CD4-positive, alpha-beta T cell treated with Interleukin-2 at 100 ng/mL for 4 hours (primary cell): ENCODE measurements at regions not wholly inside any gene's neighbourhood (a gene's known extent, or its start where the extent isn't known, plus 50 kb on each side); places are given as distances from the start of the nearest gene placed in this dataset.

Experiments
- DNase-seq: peaks from one replicate; pipeline ENCODE4 v3.0.0-alpha.2; 2020; ENCODE audit warnings: low spot score

DNA sequence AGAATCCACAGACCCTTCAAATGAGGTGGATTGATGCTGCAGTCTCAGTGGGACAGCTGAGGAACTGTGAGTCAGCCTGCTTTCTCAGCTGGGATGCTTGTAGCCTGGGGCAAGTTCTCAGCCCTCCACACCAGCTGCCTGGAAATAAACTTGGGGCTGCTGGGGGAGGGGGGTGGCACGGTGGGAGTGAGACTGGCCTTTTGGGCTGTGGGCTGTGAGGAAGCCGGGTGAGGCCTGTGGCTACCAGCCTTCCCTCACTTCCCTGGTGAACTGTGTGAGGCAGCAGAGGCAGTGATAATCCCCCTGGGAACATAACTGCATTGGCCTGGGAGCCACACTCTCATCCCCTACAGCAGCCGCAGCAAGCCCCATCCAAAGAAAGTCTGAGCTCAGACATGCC is 114.5 kb upstream of the GUCY1A1 start:
- DNase-seq: no peak

DNA sequence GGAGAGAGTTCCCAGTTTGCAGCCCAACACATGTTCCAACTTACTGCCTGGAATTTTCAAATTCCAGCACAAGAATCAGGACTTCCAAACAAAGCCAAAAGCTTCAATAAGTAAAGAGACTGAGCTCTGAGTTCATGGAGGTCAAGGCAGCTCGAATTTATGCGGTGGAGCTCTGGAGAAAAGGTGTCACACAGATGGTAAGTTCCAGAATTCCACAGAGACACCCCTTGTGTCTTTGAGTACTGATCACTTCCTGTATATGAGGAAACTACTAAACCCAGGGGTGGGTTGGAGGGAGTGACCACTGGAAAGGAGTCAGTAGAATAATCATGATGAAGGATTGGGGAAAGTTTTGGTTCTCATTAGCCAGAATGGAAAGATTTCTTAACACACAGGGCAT is 118.5 kb upstream of the GUCY1A1 start:
- DNase-seq: no peak

DNA sequence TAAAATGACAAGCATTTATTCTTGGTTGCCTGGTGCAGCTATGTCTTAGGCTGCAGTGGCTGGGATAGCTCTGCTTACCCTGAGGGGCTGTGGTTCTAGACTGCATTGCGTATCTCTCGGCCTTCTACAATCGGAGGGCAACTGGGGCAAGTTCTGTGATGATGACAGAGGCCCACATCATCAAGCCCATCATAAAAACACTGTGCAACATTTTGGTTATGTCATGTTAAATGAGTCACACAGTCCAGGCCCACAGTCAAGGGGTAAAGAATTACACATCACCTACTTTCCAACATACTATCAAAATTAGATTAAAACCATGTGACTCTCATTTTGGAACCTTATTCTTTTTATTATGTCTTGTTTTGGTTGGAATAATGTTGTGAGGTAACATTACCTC is 120.2 kb upstream of the GUCY1A1 start:
- no peak for DNase-seq

DNA sequence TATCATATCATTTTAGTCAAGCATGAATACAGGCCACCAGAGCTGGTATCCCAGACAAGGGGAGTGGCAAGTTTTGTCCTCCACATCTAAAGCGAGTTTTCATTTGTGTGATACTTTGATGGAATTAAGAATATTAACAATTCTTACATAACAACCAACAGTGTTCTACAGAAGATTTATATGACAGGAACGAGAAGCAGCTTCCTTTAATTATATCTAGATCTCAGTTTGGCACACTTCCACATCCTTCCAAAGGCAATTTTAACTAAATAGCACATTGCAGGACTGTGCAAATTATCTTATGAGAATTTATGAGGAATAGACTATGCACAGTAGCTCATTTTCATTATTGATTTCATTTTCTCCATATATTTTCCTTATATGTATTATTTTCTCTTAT is 121.2 kb upstream of the GUCY1A1 start:
- no peak for DNase-seq

DNA sequence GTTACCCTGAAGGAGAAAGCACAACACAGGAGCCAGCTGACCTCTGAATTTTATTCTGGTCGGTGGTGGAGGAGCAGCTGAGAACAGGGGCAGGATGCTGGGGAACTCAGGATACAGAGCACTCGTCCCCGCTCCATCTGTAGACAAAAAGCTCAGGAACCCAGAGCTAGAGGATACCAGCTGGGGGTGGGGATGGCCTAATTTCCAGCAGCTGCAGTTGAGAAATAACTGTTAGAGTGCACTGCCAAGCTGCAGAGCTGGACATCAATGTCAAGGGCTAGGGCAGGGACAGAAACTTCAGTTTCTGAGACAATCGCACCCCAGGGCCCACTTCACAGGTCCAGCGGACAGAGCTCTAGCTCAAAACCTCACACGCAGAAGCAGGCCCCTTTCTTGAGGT is 122.1 kb upstream of the GUCY1A1 start:
- DNase-seq: no peak

DNA sequence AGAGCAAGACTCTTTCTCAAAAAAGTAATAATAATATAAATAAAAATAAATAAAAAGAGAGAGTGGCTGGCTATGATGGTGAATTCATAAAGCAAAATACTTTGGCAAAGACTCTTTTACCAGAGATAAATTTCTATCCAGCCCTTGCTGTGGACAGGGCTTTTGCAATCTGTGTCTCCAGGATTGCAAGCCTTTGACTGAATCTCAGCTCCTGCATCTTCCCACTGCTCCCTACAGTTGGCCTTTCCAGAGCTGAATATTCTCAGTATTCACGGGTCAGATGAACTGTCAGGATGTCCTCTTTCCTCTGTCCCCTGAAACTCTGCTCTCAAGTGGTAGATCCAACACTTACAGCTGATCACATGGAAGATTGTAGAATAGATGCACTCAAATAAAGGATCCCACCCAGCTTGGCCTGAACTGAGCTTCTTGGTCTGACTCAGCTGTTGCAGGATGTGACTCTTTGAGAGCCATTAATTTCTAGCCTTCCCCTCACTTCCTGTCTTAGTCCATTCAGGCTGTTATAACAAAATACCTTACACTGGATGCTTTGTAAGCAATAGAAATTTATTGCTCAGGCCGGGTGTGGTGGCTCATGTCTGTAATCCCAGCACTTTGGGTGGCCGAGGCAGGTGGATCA is 123.4 kb upstream of the GUCY1A1 start:
- no peak for DNase-seq

DNA sequence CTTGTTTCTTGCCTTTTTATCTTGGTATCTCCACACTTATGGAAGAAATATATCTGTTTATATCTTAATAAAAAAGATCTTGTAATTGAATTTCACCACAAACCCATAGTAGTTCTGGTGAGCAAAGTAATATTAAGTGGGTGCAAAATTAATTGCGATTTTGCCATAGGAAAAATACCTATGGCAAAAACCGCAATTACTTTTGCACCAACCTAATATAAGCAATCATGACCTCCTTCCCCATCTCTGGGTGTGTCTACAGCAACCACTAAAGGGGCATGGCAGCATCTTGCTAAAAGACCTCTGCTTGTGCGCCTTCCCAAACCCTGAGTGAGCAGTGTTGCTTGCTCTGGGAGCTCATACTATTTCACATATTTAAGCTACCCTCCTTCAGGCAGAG is 124.2 kb upstream of the GUCY1A1 start:
- no peak for DNase-seq

DNA sequence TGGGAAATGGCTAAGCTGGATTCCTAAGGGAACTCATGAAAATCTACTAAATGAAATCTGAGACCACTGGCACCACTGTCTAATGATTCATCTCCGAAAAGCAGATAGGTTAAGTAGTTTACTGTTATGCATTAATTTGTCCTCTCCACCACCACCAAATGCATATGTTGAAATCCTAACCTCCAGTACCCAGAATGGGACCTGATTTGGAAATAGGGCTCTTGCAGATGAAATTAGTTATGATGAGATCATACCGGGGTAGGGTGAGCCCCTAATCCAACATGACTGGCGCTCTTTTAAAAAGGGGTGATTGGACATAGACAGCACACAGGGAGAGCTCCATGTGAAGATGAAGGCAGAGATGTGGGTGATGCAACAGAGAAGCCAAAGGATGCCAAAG is 124.9 kb upstream of the GUCY1A1 start:
- no peak for DNase-seq

DNA sequence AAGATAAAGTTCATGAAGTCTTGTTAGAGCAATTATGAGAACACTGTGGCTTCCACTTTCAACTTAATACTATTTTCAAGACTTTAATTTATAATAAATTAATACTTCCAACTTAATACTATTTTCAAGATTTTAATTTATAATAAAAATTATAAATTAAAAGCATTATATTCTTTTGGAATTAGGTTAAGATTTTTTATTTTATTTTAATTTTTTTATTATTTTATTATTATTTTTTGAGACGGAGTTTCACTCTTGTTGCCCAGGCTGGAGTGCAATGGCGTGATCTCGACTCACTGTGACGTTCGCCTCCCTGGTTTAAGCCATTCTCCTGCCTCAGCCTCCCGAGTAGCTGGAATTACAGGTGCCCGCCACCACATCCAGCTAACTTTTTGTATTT is 126.0 kb upstream of the GUCY1A1 start:
- no peak for DNase-seq

DNA sequence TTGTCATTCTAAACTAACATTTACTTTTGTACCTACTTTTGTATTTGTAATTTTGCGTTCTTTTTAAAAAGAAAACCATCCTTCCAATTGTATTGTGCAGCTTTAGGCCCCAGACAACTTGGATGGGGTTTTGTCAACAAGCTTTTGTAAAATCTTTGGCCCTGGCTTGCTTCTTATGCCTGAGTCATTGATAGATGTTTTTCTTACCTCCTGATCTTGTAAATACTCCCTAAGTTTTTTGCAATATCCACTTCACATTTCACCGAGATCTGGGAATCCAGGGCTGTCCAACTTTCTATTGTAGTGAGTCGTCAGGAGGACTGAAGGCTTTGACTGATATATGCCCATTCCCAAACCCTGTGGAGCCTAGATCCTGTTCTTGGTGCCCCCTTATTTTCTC is 126.9 kb upstream of the GUCY1A1 start:
- DNase-seq: no peak

DNA sequence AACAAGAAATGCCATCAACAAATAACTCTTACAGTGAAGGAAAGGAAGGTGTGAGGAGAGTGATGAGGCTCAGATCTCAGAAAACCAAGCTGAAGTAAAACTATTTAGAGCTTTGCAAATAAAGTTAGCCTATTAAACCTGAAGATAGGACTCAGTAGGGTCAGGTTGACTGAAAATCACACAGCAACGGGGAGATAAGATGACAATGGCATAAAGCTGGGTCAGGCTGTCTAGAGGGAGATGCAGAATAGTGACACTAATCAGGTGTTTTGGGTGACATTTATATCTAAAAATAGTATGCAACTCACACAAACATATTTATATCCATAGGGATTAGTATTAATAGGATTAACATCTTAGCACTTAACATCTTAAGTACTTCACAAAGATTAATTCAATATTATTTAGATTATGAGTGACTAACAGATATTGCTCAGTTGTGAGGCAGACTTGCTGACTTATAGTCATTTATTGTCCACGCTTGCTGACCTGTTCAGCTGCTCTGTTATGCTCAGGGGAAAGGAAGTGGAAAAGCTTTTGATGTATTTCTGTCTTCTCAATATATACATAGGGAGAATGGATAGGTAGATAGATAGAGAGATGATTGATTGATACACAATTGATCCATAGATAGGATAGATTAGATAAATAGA is 130.7 kb upstream of the GUCY1A1 start:
- DNase-seq: no peak

DNA sequence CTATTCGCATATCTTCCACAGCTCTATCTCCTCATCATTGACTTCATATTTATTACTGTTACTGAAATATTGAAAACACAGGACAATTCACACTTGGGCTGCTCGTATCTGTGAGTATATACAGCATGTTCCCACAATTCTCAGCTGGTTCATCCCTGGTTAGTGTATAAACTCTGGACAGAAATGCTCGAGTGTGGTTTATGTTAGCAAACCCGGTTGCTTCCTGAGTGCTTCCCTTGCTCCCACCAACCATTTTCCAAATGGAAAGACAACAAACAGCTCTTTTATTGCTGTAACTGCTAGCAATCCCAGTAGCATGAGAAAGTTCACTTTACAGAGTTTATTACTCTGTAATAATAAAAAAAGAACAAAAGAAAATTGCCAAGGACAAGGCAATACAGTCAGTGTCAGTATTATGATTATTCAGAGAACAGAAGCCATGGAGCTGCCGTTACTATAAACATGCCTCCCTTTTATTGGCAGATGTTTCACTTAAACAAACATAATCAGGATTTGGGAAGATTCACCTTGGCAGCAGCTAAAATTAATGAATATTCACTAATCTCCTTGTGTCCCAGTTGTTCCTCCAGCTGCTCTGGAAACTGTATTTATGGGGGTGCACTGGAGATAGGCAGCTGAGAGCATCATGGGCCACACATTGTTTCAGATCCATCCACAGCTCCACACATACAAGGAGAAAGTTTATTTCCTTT is 134.1 kb upstream of the GUCY1A1 start:
- DNase-seq: no peak

DNA sequence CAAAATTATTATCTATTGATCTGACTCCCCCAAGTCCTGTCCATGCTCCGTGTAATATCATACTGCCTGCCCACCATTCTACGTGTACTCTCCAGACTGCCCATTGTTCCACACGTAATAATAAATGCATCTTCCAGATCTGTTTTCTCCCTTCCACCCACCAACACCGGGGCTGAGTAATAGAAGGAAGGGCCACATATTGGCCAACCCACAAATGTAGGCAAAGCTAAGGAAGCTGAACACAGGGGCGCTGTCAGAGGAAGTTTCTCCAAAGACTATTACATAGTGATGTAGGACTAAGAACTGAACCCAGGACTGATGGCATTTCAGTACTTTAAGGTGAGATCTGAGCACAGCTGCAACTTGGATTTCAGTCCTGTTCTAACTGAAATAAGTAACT is 135.8 kb upstream of the GUCY1A1 start:
- no peak for DNase-seq

DNA sequence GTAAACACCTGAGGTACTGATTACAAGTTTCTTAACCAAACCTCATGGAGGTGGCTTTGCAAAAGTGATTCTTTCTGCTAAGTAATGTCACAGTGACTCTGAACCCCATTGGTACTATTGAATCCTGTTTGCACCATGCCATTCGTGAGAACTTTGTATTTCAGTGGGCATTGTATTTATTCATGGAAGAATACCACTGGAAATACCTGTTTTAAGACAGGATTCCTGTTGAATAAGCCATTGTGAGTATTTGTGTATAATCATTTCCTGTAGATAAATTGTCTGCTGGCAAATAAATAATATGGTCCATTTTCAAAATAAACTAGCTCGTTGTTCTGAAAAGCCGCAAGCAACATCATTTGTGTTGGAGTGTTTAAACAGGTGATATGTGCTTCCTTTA is 136.4 kb upstream of the GUCY1A1 start:
- DNase-seq: no peak

DNA sequence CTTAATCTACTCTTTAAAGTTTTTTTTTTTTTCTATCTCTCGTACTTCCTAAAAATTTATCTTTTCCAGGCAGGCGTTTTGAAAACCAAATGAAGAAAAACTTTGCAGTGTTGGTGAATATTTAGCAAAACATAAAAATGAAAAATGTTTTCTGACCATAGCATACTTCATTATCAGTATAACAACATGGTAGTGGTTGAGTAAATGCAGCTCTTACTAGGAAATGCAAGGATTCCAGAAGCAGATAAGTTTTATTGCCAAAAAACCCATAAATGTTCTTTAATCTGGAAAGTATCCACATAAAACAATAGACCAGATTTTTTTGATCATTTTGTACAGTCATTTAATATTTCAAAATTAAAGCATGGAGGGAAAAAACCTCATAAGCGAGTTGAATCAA is 136.9 kb upstream of the GUCY1A1 start:
- DNase-seq: no peak

DNA sequence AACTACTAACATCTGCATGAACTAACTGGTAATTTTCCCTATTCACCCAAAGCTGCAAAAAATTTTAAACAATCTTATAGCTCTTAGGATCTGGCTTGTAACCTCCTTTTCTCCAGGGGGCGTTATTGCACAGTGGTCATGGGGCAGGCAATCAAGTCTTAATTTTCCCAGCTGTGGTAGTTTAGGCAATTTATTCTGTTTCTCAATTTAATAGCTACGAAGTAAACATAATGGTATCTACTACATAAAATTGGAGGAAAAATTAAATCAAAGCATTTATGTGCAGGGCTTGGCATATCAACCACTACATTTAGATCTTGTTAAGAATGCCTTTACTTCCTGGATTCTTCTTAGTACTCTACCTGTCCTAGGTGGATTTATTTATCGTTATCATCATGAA is 137.4 kb upstream of the GUCY1A1 start:
- no peak for DNase-seq

DNA sequence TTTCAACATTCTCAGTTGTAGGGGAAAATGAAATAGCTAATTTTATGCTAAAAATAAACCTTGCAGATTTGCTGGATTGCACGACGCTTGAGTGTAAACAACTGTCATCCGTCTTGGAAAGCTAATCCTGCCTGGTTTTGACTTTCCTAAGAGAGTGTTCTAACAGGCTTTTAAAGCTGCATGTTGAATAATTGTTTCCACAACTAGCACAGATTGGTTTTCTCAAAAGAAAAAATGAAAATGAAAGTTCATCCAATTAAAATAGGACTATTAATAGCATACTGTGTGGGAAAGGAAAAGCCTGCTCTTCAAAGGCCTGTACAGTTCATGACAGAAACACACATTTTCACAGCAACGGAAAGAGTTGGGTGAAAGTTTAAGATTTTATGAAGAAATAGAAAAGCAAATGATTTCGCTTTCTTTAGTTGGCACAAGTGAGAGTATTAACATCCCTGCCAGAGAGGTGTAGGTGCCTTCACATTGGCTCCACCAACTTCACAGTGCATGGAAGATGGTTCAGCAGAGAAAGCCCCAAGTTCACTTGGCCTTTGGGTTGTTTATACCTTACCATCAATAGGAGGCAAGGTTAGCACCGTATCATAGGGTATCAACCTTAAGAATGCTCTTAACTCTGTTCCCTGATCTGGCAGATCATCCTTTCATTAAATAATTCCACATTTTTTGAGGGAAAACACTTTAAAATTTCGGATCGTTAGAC is 140.0 kb upstream of the GUCY1A1 start:
- DNase-seq: no peak

DNA sequence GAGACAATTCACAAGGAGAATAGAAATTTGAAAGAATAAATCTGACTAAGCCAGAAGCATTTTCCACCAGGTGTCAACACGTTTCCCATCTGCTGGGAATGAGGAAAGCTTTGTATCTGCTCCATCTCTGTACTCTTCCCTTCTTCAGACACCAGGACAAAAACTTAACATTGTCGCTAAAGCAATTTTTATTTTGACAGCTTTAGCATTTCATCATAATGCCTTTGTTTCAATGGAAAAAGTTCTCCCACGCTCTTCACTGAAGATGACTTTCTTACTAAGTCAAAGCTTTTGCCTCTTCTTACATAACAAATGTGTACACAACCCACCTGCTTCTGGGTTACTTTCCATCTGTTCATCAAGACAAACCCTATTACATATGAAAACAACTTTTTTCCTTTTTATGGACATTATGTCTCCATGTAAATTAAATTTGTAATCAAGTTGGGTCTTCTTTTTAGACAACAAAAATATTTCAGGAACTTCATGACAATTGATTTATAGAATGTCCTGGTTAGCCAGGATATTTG is 141.7 kb upstream of the GUCY1A1 start:
- DNase-seq: no peak

DNA sequence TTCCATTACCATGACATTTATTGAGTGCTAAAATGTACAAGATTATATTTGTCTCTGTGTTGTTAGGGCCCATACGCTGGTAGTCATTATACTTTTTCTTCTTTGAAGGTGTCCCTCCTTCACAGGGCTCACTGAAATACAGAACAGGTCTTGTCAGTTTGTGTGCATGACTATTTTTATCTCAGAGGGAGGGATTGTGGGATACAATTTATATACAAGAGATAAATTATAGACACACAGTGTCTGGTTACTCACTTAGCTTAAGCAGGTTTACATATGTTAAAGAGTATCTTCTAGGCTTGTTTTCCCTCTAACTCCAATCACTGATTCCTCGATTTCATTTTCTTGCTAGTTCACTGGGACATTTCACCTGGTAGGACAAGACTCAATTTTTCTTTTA is 143.3 kb upstream of the GUCY1A1 start:
- DNase-seq: no peak

DNA sequence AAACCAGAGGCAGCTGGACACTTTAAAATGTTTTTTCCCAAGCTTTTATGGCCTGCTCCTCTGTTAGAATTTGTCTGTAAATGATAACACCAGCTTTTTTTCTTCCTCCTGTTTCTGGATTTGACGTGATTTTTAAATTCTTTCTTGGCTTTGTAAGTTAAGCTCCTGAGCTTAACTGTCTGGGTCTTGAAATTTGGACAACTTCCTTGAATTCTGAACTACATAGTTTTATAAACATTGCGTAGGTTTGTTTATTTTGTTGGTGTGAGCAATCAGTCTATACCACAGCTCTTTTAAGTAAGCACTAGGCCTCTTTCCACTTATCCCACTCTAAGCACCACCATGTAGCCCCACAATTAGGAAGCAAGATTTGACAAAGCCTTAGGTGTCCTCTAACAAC is 144.4 kb upstream of the GUCY1A1 start:
- no peak for DNase-seq

DNA sequence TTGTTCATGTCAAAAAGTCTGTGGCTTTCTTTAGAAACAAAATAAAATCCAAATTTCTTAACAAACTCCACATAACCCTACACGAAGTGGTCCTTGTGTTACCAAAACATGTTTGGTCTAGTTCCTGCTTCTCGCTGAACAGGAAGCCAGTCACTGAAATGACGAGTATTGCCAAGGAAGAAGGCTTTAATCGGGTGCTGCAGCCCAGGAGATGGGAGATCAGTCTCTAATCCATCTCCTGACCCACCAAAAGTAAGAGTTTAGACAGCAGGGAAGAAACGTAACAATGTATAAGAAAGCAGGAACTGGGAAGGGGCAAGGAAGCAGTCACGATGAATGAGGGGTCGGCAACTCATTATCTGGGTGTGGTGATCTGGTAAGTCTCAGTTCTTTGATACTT is 144.6 kb upstream of the MAP9 start:
- DNase-seq: no peak

DNA sequence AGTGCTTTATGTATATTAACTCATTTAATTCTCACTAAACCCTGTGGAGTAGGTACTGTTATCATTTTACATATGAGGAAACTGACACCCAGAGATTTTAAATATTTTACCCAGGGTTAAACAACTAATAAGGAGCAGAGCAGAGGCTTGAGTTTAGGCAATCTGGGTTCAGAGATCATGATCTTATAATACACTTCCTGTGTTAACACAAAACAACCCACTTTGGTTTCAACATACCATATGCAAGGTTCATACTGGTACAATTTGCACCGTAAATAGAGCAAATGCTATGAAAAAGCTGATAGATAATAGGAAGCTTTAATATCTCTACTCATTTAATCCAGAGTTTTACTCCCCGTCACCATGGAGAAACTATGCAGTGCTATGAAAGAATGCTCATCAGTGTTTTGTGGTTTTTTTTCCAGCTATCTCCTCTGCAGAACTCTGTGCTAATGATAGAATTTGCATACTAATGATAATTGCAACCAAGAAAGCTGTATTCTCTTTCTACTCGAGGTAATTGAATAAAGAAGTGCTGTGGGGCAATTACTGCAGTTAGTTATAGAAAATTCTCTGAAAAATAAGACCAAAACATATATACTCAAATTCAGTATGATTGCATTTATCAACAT is 138.8 kb upstream of the MAP9 start:
- DNase-seq: no peak
